Testis (tissue), 2 donors: ENCODE measurements at regions not wholly inside any gene's neighbourhood (a gene's known extent, or its start where the extent isn't known, plus 50 kb on each side); places are given as distances from the start of the nearest gene placed in this dataset.

Source experiments
- DNase-seq: peaks from one replicate; pipeline ENCODE4 v3.0.0-alpha.2; 2019
- H3K27ac ChIP-seq, 2 donors: fragments of 200-600 bp; sonication (generic); one replicate each; pipeline ENCODE4 v1.5.1; 2019
- H3K27me3 ChIP-seq: fragments of 200-600 bp; sonication (generic); one replicate; pipeline ENCODE4 v1.5.1; 2019
- H3K36me3 ChIP-seq: fragments of 200-600 bp; sonication (generic); one replicate; pipeline ENCODE4 v1.5.1; 2017; ENCODE audit warnings: low read depth; ENCODE audit errors: missing control alignments
- H3K4me1 ChIP-seq: fragments of 200-600 bp; sonication (generic); one replicate; pipeline ENCODE4 v1.5.1; 2019
- H3K4me3 ChIP-seq, 2 donors: fragments of 200-600 bp; sonication (generic); one replicate each; pipeline ENCODE4 v1.5.1; 2017 to 2019
- H3K9me3 ChIP-seq: fragments of 200-600 bp; sonication (generic); one replicate; pipeline ENCODE4 v1.5.1; 2017
- CTCF ChIP-seq, 3 experiments: fragments of 450-650 bp in 2 of 3; fragments of 200-600 bp in 1 of 3; sonication (generic) in 1 of 3; IDR thresholded peaks; one replicate each; pipeline ENCODE4 v1.5.1; 2016 to 2019; ENCODE audit warnings: antibody characterized with exemption in 3 of 3, mild to moderate bottlenecking in 2 of 3, moderate library complexity in 1 of 3
- POLR2A ChIP-seq: fragments of 450-650 bp; IDR thresholded peaks from one replicate; pipeline ENCODE4 v1.6.1; 2017; ENCODE audit warnings: antibody characterized with exemption, mild to moderate bottlenecking, moderate library complexity
- WGBS, 2 donors: methylation state at CpG; one replicate each; pipeline ENCODE4 v1.1.5; 2018; 5-methylcytosine and 5-hydroxymethylcytosine counted together
- intact Hi-C: fragments of 100-400 bp; cut with DNase I; formaldehyde crosslinking; loops from one replicate; pipeline ENCODE4 v1.15.1; 2023; ENCODE audit warnings: low total_unique reads

GRCh38 chr20:2227861-2228260, 67.9 kb upstream of the TGM3 start:
- DNase-seq = no peak
- TF ChIP-seq POLR2A (no peak), CTCF (IDR thresholded peaks at IDR 0.05) (no peak)
- Histone ChIP-seq H3K4me3 (no peak overlapping the region), H3K4me1 (no peaks in the 10 kb centered on the region), H3K27me3 (no peaks in the 10 kb centered on the region), H3K9me3 (no peaks in the 10 kb centered on the region), H3K27ac (no peak overlapping the region), H3K36me3 (no peaks in the 10 kb centered on the region)
- WGBS, 2 donors = 95 to 96% methylated on average over 2 of the region's 2 CpGs
- intact Hi-C loops = no loop called here

GRCh38 chr20:2228926-2229325, 66.9 kb upstream of the TGM3 start:
- no peak overlapping the region for H3K4me3 ChIP-seq
- H3K27me3 ChIP-seq = no peaks in the 10 kb centered on the region
- 93% methylated on average over 5 of the region's 5 CpGs for WGBS, 2 donors
- no peak overlapping the region for H3K27ac ChIP-seq
- no peaks in the 10 kb centered on the region for H3K36me3 ChIP-seq
- no peak for DNase-seq
- intact Hi-C loops = no loop called here
- no peaks in the 10 kb centered on the region for H3K9me3 ChIP-seq
- H3K4me1 ChIP-seq = no peaks in the 10 kb centered on the region
- TF ChIP-seq POLR2A = no peak
- no peak for TF ChIP-seq CTCF (IDR thresholded peaks at IDR 0.05)

- Histone ChIP-seq H3K27me3 (no peaks in the 10 kb centered on the region), H3K9me3 (no peaks in the 10 kb centered on the region), H3K36me3 (no peaks in the 10 kb centered on the region), H3K4me1 (no peaks in the 10 kb centered on the region), H3K4me3 (no peak overlapping the region), H3K27ac (no peak overlapping the region)
- TF ChIP-seq CTCF (IDR thresholded peaks at IDR 0.05) (no peak), POLR2A (no peak)
- DNase-seq = no peak
- WGBS, 2 donors = 85 to 91% methylated on average over 6 to 8 of the region's 8 CpGs
- intact Hi-C loops = no loop called here
Measured at GRCh38 chr20:2230726-2231488, 64.9 kb upstream of the TGM3 start.

- intact Hi-C loops = no loop called here
- TF ChIP-seq POLR2A (no peak), CTCF (IDR thresholded peaks at IDR 0.05) (no peak)
- 89 to 91% methylated on average over 7 of the region's 7 CpGs for WGBS, 2 donors
Measured at GRCh38 chr20:2231701-2232100, 64.1 kb upstream of the TGM3 start.

GRCh38 chr20:2234598-2235191, 61.1 kb upstream of the TGM3 start:
- WGBS, 2 donors = 60 to 65% methylated on average over 5 of the region's 5 CpGs
- Histone ChIP-seq H3K36me3 (no peaks in the 10 kb centered on the region), H3K27ac (no peak overlapping the region), H3K27me3 (no peaks in the 10 kb centered on the region), H3K4me3 (no peak overlapping the region), H3K9me3 (no peaks in the 10 kb centered on the region), H3K4me1 (no peaks in the 10 kb centered on the region)
- no peak for DNase-seq
- intact Hi-C loops = no loop called here
- TF ChIP-seq POLR2A (no peak), CTCF (IDR thresholded peaks at IDR 0.05) (no peak)

More at GRCh38 chr20:2231701-2232100, 64.1 kb upstream of the TGM3 start:
- DNase-seq = no peak
- H3K4me3 ChIP-seq = no peak overlapping the region
- H3K36me3 ChIP-seq = no peaks in the 10 kb centered on the region
- H3K27me3 ChIP-seq = no peaks in the 10 kb centered on the region
- H3K27ac ChIP-seq = no peak overlapping the region
- no peaks in the 10 kb centered on the region for H3K4me1 ChIP-seq
- no peaks in the 10 kb centered on the region for H3K9me3 ChIP-seq
